Pancreas (tissue), 10 donors: ENCODE measurements at regions not wholly inside any gene's neighbourhood (a gene's known extent, or its start where the extent isn't known, plus 50 kb on each side); places are given as distances from the start of the nearest gene placed in this dataset.

Experiments used
- ATAC-seq, 4 donors: fragments of 200-7000 bp; cut with Tn5 transposase; one replicate each; pipeline versions ENCODE4 v1.8.0 to v1.9.1; 2020; ENCODE audit warnings: mild to moderate bottlenecking in 4 of 4, moderate library complexity in 4 of 4
- DNase-seq, 6 donors: peaks; one replicate each; pipeline ENCODE4 v3.0.0-alpha.2; 2020
- FAIRE-seq: peaks from 2 replicates; lab custom pipeline; 2012; peaks lifted over from hg19 to GRCh38; lab: Jason Lieb, UNC
- H3K27ac ChIP-seq, 4 donors: fragments of 200-600 bp; sonication (generic); 1 replicate in 3 of 4; 2 replicates in 1 of 4; pipeline versions ENCODE4 v1.5.0 to v1.8.0; 2020
- H3K27me3 ChIP-seq, 4 donors: fragments of 200-600 bp; one replicate each; pipeline ENCODE4 v1.8.0; 2021
- H3K36me3 ChIP-seq, 3 donors: fragments of 200-600 bp; sonication (generic) in 1 of 3; one replicate each; pipeline versions ENCODE4 v1.5.0 to v1.8.0; 2020 to 2021
- H3K4me1 ChIP-seq, 3 donors: fragments of 200-600 bp; one replicate each; pipeline ENCODE4 v1.8.0; 2021
- H3K4me3 ChIP-seq, 4 donors: fragments of 200-600 bp; sonication (generic) in 2 of 4; one replicate each; pipeline versions ENCODE4 v1.5.0 to v1.8.0; 2020 to 2021
- H3K9me3 ChIP-seq, 4 donors: fragments of 200-600 bp; one replicate each; pipeline ENCODE4 v1.8.0; 2021
- WGBS, 2 donors: extraction: QIAGEN DNeasy Blood & Tissue Kit; methylation state at CpG; one replicate each; pipeline ENCODE4 v1.1.7; 2013; 5-methylcytosine and 5-hydroxymethylcytosine counted together
- intact Hi-C, 3 donors: fragments of 100-400 bp; cut with DNase I; formaldehyde crosslinking; loops; one replicate each; pipeline versions ENCODE4 v1.11.1 to v1.14.2; 2022
- TF ChIP-seq, protein P1 (sequence below), 4 donors: fragments of 200-600 bp; sonication (generic) in 3 of 4; IDR thresholded peaks; one replicate each; pipeline versions ENCODE4 v1.5.0 to v1.8.0; 2021; ENCODE audit warnings: antibody characterized with exemption in 4 of 4
- donor health status: healthy with polysubstance abuse.
- donor health status: DM: no; HTN: no; CAD: no; lungs with moderate emphysema.
- donor health status: DM: no; HTN: no; CAD: no.
- donor health status: control.
- donor health status: control.
- donor health status: Bipolar disorder and iron deficiency.
- donor health status: DM: yes; HTN: yes; CAD: no.
- donor health status: DM: no; HTN: no; CAD: no.
- donor health status: DM: no; HTN: no; CAD: no.
- donor health status: DM: yes; HTN: yes; CAD: no.

DNA sequence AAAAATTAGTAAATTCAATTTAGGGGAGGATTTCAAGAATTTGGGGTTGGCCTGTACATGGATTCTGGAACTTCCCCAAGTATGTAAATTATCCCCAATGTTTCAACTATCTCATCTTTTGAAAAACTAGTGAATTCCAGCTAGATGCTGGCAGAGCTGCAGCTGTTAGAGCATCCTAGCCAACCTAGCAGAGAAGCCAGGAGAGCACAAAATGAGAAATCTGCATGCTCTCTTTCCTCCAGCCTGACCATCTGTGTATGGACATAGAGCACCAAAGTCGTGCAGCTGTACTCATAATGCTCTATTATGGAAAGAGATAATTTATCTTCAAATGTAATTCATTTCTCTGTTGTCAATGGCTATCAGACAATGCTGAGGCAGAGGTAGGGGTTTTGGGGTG is 1217.7 kb downstream of the PCDH19 start:
- no peak overlapping the region for H3K4me3 ChIP-seq
- H3K9me3 ChIP-seq: no peaks in the 10 kb centered on the region
- DNase-seq (no peak), FAIRE-seq (no peak), ATAC-seq (no peak)
- H3K36me3 ChIP-seq: no peaks in the 10 kb centered on the region
- no peak overlapping the region for H3K27ac ChIP-seq
- 13 to 23% methylated on average over 1 of the region's 1 CpG for WGBS, 2 donors
- no peaks in the 10 kb centered on the region for H3K4me1 ChIP-seq
- H3K27me3 ChIP-seq: peaks cover 0 to 36% (median 0%) of the 10 kb centered on the region in 4 donors
- TF ChIP-seq, protein P1, sequence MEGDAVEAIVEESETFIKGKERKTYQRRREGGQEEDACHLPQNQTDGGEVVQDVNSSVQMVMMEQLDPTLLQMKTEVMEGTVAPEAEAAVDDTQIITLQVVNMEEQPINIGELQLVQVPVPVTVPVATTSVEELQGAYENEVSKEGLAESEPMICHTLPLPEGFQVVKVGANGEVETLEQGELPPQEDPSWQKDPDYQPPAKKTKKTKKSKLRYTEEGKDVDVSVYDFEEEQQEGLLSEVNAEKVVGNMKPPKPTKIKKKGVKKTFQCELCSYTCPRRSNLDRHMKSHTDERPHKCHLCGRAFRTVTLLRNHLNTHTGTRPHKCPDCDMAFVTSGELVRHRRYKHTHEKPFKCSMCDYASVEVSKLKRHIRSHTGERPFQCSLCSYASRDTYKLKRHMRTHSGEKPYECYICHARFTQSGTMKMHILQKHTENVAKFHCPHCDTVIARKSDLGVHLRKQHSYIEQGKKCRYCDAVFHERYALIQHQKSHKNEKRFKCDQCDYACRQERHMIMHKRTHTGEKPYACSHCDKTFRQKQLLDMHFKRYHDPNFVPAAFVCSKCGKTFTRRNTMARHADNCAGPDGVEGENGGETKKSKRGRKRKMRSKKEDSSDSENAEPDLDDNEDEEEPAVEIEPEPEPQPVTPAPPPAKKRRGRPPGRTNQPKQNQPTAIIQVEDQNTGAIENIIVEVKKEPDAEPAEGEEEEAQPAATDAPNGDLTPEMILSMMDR (IDR thresholded peaks at IDR 0.05): no peak
- intact Hi-C loops: no loop called here

DNA sequence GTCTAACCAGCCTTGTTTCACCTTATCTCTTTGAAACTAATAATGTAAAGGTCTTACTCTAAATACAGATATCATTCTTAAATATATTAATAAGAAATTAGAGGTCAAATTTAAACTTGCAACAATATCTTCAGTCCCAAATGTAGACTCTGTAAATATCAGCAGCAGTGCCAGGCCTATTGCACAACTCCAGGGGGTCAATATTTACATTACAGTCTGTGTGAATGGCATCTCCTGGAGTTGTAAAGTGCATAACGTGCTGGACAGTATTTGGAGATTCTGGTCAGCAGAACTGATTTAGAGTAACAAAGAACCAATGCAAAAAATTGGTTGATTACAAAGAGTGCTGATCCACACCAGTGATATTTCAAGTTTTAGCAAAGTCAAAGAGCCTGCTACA is 1225.9 kb downstream of the PCDH19 start:
- peaks cover 0 to 24% (median 3%) of the 10 kb centered on the region in 4 donors for H3K27me3 ChIP-seq
- peak in 1 of 6 donors; percentile 23 for DNase-seq
- no peaks in the 10 kb centered on the region for H3K9me3 ChIP-seq
- no peak overlapping the region for H3K4me3 ChIP-seq
- 5 to 15% methylated on average over 1 of the region's 1 CpG for WGBS, 2 donors
- no peak overlapping the region for H3K27ac ChIP-seq
- no peaks in the 10 kb centered on the region for H3K4me1 ChIP-seq
- no peak for FAIRE-seq
- ATAC-seq: peak in 2 of 4 donors; percentile 67 to 89
- intact Hi-C loops: no loop called here
- TF ChIP-seq, protein P1 (IDR thresholded peaks at IDR 0.05): no peak
- no peaks in the 10 kb centered on the region for H3K36me3 ChIP-seq

DNA sequence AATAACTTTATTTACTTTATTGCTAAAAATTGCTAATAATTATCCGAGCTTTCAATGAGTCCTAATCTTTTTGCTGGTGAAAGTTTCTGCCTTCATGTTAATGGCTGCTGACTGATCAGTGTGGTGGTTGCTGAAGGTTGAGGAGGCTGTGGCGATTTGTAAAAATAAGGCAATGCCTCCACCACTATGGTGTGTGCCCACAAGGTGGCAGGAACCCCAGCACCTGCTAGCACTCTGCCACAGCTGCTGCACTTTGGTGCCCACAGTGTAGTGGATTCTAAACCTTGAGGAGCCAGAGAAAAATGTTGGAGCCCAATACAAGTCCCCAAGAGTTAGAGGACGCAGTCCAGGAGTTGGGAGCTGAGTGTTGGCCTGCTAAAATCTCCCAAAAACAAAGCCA is 1237.1 kb downstream of the PCDH19 start:
- Histone ChIP-seq H3K27me3 (peaks cover 0 to 16% (median 0%) of the 10 kb centered on the region in 4 donors), H3K36me3 (no peaks in the 10 kb centered on the region), H3K4me3 (no peak overlapping the region), H3K27ac (no peak overlapping the region), H3K4me1 (no peaks in the 10 kb centered on the region), H3K9me3 (no peaks in the 10 kb centered on the region)
- ATAC-seq: no peak
- TF ChIP-seq, protein P1 (IDR thresholded peaks at IDR 0.05): no peak
- FAIRE-seq: no peak
- DNase-seq: no peak
- WGBS, 2 donors: 53 to 57% methylated on average over 3 of the region's 3 CpGs
- intact Hi-C loops: no loop called here

DNA sequence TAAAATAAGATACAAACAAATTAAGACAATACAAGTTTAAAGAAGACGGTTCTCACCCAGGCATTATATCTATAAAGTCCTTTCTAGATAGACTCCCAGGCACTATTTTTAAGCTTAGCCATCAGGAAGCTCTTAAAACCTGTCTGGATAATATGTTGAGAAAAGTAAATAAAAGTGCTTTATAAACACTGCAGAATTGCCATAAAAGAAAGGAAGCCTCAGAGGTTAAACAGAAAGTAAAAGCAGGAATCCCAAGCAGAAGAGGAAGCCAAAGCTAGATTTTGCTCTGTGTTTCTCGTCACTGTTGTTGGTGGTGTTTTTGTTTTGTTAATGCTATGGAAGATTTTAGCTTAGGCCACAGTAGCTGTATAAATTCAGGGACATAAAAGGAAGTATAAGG is 1267.3 kb downstream of the PCDH19 start:
- 45 to 57% methylated on average over 2 of the region's 2 CpGs for WGBS, 2 donors
- FAIRE-seq: peak; percentile 78
- ATAC-seq: no peak

DNA sequence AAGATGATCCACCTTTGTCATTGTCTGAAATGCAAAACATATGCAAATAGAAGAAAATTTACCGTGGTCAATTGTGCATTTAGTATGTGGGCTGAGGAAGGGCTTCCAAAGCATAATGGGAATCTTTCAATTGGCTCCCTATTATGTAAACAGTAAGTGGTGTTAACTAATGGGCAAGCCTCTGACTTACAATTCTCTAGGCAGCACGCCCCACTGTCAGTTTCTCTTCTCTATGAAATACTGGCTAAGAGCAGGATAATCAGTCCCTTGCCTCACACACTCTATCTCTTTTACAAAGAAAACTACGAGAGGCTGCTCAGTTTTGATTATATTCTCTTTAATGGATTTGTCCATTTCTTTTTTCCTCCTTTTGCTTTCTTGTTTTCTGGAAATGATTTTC is 1272.6 kb downstream of the PCDH19 start:
- 35 to 40% methylated on average over 3 of the region's 3 CpGs for WGBS, 2 donors
- no peaks in the 10 kb centered on the region for H3K36me3 ChIP-seq
- FAIRE-seq (no peak), ATAC-seq (no peak), DNase-seq (no peak)
- no peak overlapping the region for H3K27ac ChIP-seq
- peaks cover 0 to 7% (median 3%) of the 10 kb centered on the region in 4 donors for H3K27me3 ChIP-seq
- H3K9me3 ChIP-seq: no peaks in the 10 kb centered on the region
- TF ChIP-seq, protein P1 (IDR thresholded peaks at IDR 0.05): no peak
- H3K4me3 ChIP-seq: no peak overlapping the region
- intact Hi-C loops: no loop called here
- no peaks in the 10 kb centered on the region for H3K4me1 ChIP-seq

More for the DNA sequence above, 1267.3 kb downstream of the PCDH19 start:
- H3K27ac ChIP-seq: no peak overlapping the region
- H3K9me3 ChIP-seq: no peaks in the 10 kb centered on the region
- H3K36me3 ChIP-seq: no peaks in the 10 kb centered on the region
- H3K4me1 ChIP-seq: no peaks in the 10 kb centered on the region
- DNase-seq: no peak
- H3K4me3 ChIP-seq: no peak overlapping the region
- TF ChIP-seq, protein P1 (IDR thresholded peaks at IDR 0.05): no peak
- peaks cover 0 to 3% (median 0%) of the 10 kb centered on the region in 4 donors for H3K27me3 ChIP-seq
- intact Hi-C loops: no loop called here
